Mesothelial cell of epicardium (in vitro differentiated cells): ENCODE measurements at regions not wholly inside any gene's neighbourhood (a gene's known extent, or its start where the extent isn't known, plus 50 kb on each side); places are given as distances from the start of the nearest gene placed in this dataset.
"Not testable (repeated sequence)": the region's sequence is repeated elsewhere in the genome, so short reads cannot be mapped to it uniquely, and the experiment has no call there.

ENCODE experiments used
- DNase-seq, 2 experiments: peaks; one replicate each; pipeline ENCODE4 v3.0.0; 2021; ENCODE audit warnings: low spot score in 2 of 2; ENCODE audit not compliant: unreplicated experiment in 2 of 2
- H3K27ac Mint-ChIP-seq: 2 replicates; pipeline ENCODE4 v1.8.0; 2021; ENCODE audit warnings: mixed read lengths
- H3K27me3 Mint-ChIP-seq: 2 replicates; pipeline ENCODE4 v1.8.0; 2021; ENCODE audit warnings: low read depth, mixed read lengths
- H3K36me3 Mint-ChIP-seq: 2 replicates; pipeline ENCODE4 v1.8.0; 2021; ENCODE audit warnings: mixed read lengths
- H3K4me1 Mint-ChIP-seq: 2 replicates; pipeline ENCODE4 v1.8.0; 2021; ENCODE audit warnings: mixed read lengths
- H3K4me3 Mint-ChIP-seq: 2 replicates; pipeline ENCODE4 v1.8.0; 2021; ENCODE audit warnings: mild to moderate bottlenecking, moderate library complexity, mixed read lengths
- H3K9me3 Mint-ChIP-seq: 2 replicates; pipeline ENCODE4 v1.8.0; 2021; ENCODE audit warnings: mixed read lengths
- CTCF ChIP-seq: fragments of 200-600 bp; sonication (generic); IDR thresholded peaks from one replicate; pipeline ENCODE4 v1.5.0; 2021; ENCODE audit warnings: antibody characterized with exemption; ENCODE audit not compliant: unreplicated experiment

- peaks cover 16% of the 10 kb centered on the region for H3K9me3 Mint-ChIP-seq
- H3K36me3 Mint-ChIP-seq: no peaks in the 10 kb centered on the region
- TF ChIP-seq CTCF: no peak
- DNase-seq: no peak
- H3K27me3 Mint-ChIP-seq: no peaks in the 10 kb centered on the region
- H3K4me3 Mint-ChIP-seq: no peak overlapping the region
- no peak overlapping the region for H3K27ac Mint-ChIP-seq
- no peaks in the 10 kb centered on the region for H3K4me1 Mint-ChIP-seq
Measured at GRCh38 chr3:170680593-170680992, 94.7 kb upstream of the SLC7A14 start.

- H3K27me3 Mint-ChIP-seq: no peaks in the 10 kb centered on the region
- DNase-seq: no peak
- TF ChIP-seq CTCF: no peak
- no peak overlapping the region for H3K4me3 Mint-ChIP-seq
- no peak overlapping the region for H3K27ac Mint-ChIP-seq
- no peaks in the 10 kb centered on the region for H3K36me3 Mint-ChIP-seq
- peaks cover 16% of the 10 kb centered on the region for H3K9me3 Mint-ChIP-seq
- H3K4me1 Mint-ChIP-seq: no peaks in the 10 kb centered on the region
Measured at GRCh38 chr3:170679190-170679589, 93.3 kb upstream of the SLC7A14 start.

- Mint-ChIP-seq H3K36me3 (no peaks in the 10 kb centered on the region), H3K27me3 (no peaks in the 10 kb centered on the region), H3K9me3 (peaks cover 11% of the 10 kb centered on the region), H3K27ac (no peak overlapping the region), H3K4me3 (no peak overlapping the region), H3K4me1 (no peaks in the 10 kb centered on the region)
- DNase-seq: no peak
- no peak for TF ChIP-seq CTCF
Measured at GRCh38 chr3:170670504-170670903, 84.6 kb upstream of the SLC7A14 start.

GRCh38 chr3:170662986-170663385 lies 77.1 kb upstream of the SLC7A14 start:
- not testable (repeated sequence) for H3K4me1 Mint-ChIP-seq, H3K4me3 Mint-ChIP-seq, H3K27ac Mint-ChIP-seq, H3K9me3 Mint-ChIP-seq, H3K27me3 Mint-ChIP-seq, DNase-seq, H3K36me3 Mint-ChIP-seq

GRCh38 chr3:170660139-170660538 lies 74.3 kb upstream of the SLC7A14 start:
- H3K27ac Mint-ChIP-seq: no peak overlapping the region
- H3K9me3 Mint-ChIP-seq: no peaks in the 10 kb centered on the region
- DNase-seq: no peak
- TF ChIP-seq CTCF: no peak
- no peaks in the 10 kb centered on the region for H3K4me1 Mint-ChIP-seq
- H3K27me3 Mint-ChIP-seq: no peaks in the 10 kb centered on the region
- H3K36me3 Mint-ChIP-seq: no peaks in the 10 kb centered on the region
- no peak overlapping the region for H3K4me3 Mint-ChIP-seq

GRCh38 chr3:170657312-170657711 lies 71.4 kb upstream of the SLC7A14 start:
- no peak for DNase-seq
- no peaks in the 10 kb centered on the region for H3K4me1 Mint-ChIP-seq
- no peaks in the 10 kb centered on the region for H3K27me3 Mint-ChIP-seq
- no peaks in the 10 kb centered on the region for H3K36me3 Mint-ChIP-seq
- no peak overlapping the region for H3K27ac Mint-ChIP-seq
- H3K4me3 Mint-ChIP-seq: no peak overlapping the region
- no peak for TF ChIP-seq CTCF
- H3K9me3 Mint-ChIP-seq: no peaks in the 10 kb centered on the region
